ENCODE measurements at regions not wholly inside any gene's neighbourhood (a gene's known extent, or its start where the extent isn't known, plus 50 kb on each side); places are given as distances from the start of the nearest gene placed in this dataset.

DNA sequence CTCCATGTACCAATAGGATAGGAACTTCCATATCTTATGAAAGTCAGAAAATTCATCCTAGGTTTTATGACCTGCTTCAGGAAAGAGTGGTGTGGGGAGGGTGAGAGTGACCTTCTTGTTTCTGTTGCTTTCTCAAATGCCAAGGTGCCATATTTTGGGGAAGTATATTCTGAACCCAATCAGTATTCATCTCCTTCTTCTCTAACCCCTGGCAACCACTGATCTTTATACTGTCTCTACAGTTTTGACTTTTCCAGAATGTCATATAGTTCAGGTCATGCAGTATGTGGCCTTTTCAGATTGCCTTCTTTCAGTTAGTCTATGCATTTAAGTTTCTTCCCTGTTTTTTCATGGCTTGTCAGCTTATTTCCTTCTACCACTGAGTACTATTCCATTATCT lies 321.4 kb upstream of the SEMA6A start:
- no peaks in the 10 kb centered on the region for H3K4me1 ChIP-seq (ENCODE audit: control insufficient read depth in 1 of 2, insufficient read depth in 2 of 2, low read length in 2 of 2)
- no peak overlapping the region for H3K27ac ChIP-seq (ENCODE audit: low read depth, low read length)
- no peaks in the 10 kb centered on the region for H3K9me3 ChIP-seq (ENCODE audit: control insufficient read depth in 1 of 2, low read length in 2 of 2)
- H3K9ac ChIP-seq (ENCODE audit: low read depth in 1 of 2, low read length in 2 of 2): no peak overlapping the region
- H3K36me3 ChIP-seq (ENCODE audit: control insufficient read depth in 1 of 2, insufficient read depth in 2 of 2, low read length in 2 of 2): no peaks in the 10 kb centered on the region
- peaks cover 0 to 3% of the 10 kb centered on the region in 2 donors for H3K27me3 ChIP-seq (ENCODE audit: control insufficient read depth in 1 of 2, insufficient read depth in 2 of 2, low read length in 2 of 2)
- no peak overlapping the region for H3K4me3 ChIP-seq (ENCODE audit: low read depth in 1 of 2, low read length in 2 of 2)

DNA sequence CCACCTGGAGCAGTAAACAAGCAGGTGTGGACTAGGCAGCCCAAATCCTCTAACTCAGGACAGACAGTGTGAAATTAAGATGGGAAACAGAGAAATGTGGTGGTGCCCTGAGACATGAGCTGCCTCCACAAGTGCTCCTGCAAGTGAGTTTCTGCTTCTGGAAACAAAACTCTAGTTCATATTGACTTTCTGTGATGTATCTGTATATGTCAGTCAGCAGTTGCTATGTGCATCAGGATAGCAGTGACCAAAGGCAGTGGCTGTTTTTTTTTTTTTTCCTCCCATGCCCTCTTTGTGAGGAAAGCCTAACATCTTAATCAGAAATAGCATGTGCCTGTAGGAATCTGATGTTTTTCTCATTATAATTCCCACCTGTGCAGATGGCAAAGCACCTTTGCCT lies 318.4 kb upstream of the SEMA6A start:
- H3K36me3 ChIP-seq (ENCODE audit: control insufficient read depth in 1 of 2, insufficient read depth in 2 of 2, low read length in 2 of 2): no peaks in the 10 kb centered on the region
- H3K4me1 ChIP-seq (ENCODE audit: control insufficient read depth in 1 of 2, insufficient read depth in 2 of 2, low read length in 2 of 2): no peaks in the 10 kb centered on the region
- no peak overlapping the region for H3K9ac ChIP-seq (ENCODE audit: low read depth in 1 of 2, low read length in 2 of 2)
- no peaks in the 10 kb centered on the region for H3K9me3 ChIP-seq (ENCODE audit: control insufficient read depth in 1 of 2, low read length in 2 of 2)
- peaks cover 0 to 3% of the 10 kb centered on the region in 2 donors for H3K27me3 ChIP-seq (ENCODE audit: control insufficient read depth in 1 of 2, insufficient read depth in 2 of 2, low read length in 2 of 2)
- no peak overlapping the region for H3K27ac ChIP-seq (ENCODE audit: low read depth, low read length)
- no peak overlapping the region for H3K4me3 ChIP-seq (ENCODE audit: low read depth in 1 of 2, low read length in 2 of 2)

DNA sequence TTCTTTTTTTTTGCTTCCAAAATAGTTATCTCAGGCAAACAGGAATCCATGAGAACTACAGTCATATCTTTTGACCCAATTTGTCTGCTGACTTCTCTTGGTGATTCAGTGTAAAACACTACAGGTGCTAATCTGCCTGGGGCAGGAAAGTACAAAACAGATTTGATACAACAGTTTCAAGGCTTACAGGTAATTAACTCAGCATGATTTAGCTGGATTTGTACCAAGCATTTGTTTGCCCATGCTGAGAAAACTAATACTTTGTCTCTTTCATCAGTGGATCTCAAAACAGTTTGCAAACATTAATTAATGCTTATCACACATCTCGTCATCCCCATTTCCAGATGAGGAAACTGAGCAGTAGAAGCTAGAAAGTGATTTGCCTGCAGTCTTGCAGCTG lies 312.5 kb upstream of the SEMA6A start:
- Histone ChIP-seq H3K4me1 (ENCODE audit: control insufficient read depth in 1 of 2, insufficient read depth in 2 of 2, low read length in 2 of 2) (no peaks in the 10 kb centered on the region), H3K27me3 (ENCODE audit: control insufficient read depth in 1 of 2, insufficient read depth in 2 of 2, low read length in 2 of 2) (no peaks in the 10 kb centered on the region), H3K9ac (ENCODE audit: low read depth in 1 of 2, low read length in 2 of 2) (no peak overlapping the region), H3K36me3 (ENCODE audit: control insufficient read depth in 1 of 2, insufficient read depth in 2 of 2, low read length in 2 of 2) (no peaks in the 10 kb centered on the region), H3K9me3 (ENCODE audit: control insufficient read depth in 1 of 2, low read length in 2 of 2) (no peaks in the 10 kb centered on the region), H3K27ac (ENCODE audit: low read depth, low read length) (no peak overlapping the region), H3K4me3 (ENCODE audit: low read depth in 1 of 2, low read length in 2 of 2) (no peak overlapping the region)

DNA sequence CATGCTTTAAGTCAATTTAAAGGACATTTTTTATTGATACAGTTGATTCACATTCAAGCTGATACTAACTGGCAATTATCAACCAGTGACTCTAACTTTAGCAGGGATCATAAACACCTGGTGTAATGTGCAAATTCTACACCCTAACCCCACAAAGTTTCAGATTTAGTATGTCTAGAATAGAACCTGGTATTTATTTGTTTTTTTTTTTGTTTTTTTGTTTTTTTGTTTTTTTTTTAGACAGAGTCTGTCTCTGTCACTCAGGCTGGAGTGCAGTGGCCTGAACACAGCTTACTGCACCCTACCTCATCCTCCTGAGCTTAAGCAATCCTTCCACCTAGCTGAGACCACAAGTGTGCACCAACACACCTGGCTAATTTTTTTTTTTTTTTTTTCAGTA lies 311.2 kb upstream of the SEMA6A start:
- Histone ChIP-seq H3K27ac (ENCODE audit: low read depth, low read length) (no peak overlapping the region), H3K4me3 (ENCODE audit: low read depth in 1 of 2, low read length in 2 of 2) (no peak overlapping the region), H3K9me3 (ENCODE audit: control insufficient read depth in 1 of 2, low read length in 2 of 2) (no peaks in the 10 kb centered on the region), H3K27me3 (ENCODE audit: control insufficient read depth in 1 of 2, insufficient read depth in 2 of 2, low read length in 2 of 2) (no peaks in the 10 kb centered on the region), H3K36me3 (ENCODE audit: control insufficient read depth in 1 of 2, insufficient read depth in 2 of 2, low read length in 2 of 2) (no peaks in the 10 kb centered on the region), H3K4me1 (ENCODE audit: control insufficient read depth in 1 of 2, insufficient read depth in 2 of 2, low read length in 2 of 2) (no peaks in the 10 kb centered on the region), H3K9ac (ENCODE audit: low read depth in 1 of 2, low read length in 2 of 2) (no peak overlapping the region)

DNA sequence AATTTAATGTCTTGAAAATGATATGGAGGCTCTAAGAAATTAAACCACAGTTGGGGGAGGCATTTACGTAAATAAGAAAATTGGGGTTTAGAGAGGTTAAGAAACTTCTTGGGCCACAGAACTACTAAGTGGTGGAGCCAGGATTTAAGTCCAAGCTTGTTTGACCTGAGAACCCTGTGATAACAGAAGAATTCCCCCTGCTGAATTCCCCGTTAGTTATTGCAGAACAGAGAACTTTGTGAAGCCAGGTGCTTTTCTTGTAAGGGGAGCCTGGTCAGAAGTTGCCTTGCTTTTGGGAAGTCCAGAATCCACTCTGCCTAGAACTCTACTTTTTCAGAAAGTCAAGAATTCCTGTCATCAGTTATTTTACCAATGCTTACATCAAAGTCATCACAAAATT lies 309.3 kb upstream of the SEMA6A start:
- Histone ChIP-seq H3K27ac (ENCODE audit: low read depth, low read length) (no peak overlapping the region), H3K36me3 (ENCODE audit: control insufficient read depth in 1 of 2, insufficient read depth in 2 of 2, low read length in 2 of 2) (no peaks in the 10 kb centered on the region), H3K9ac (ENCODE audit: low read depth in 1 of 2, low read length in 2 of 2) (no peak overlapping the region), H3K4me3 (ENCODE audit: low read depth in 1 of 2, low read length in 2 of 2) (no peak overlapping the region), H3K9me3 (ENCODE audit: control insufficient read depth in 1 of 2, low read length in 2 of 2) (no peaks in the 10 kb centered on the region), H3K27me3 (ENCODE audit: control insufficient read depth in 1 of 2, insufficient read depth in 2 of 2, low read length in 2 of 2) (no peaks in the 10 kb centered on the region), H3K4me1 (ENCODE audit: control insufficient read depth in 1 of 2, insufficient read depth in 2 of 2, low read length in 2 of 2) (no peaks in the 10 kb centered on the region)

DNA sequence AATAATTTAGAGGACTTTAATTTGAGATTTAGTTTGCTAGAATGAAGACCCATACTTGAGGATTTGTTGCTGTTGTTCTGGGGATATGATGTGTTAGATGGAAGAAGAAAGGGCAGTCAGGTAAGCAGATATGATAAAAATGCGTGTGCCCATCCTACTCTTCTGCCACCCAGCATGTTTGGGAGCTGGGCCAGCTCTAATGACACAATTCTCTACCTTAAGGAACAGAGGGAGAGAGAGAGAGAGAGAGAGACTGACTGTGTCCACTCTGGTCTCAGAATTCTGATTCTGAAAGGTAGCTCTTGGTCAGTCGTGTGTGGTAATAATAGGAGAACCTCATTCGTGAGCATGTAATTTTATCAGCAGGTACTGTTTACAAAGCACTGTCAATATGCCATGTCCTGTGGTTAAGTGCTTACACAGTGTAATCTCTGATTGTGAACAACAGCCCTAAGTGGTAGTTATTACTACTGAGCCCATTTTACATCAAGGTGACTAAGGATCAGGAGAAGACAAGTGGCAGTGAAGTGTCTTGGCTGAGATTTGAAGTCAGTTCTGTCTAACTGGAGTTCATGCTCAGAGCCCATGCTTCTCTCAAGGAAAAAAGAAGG lies 307.4 kb upstream of the SEMA6A start:
- Histone ChIP-seq H3K27ac (ENCODE audit: low read depth, low read length) (no peak overlapping the region), H3K36me3 (ENCODE audit: control insufficient read depth in 1 of 2, insufficient read depth in 2 of 2, low read length in 2 of 2) (no peaks in the 10 kb centered on the region), H3K27me3 (ENCODE audit: control insufficient read depth in 1 of 2, insufficient read depth in 2 of 2, low read length in 2 of 2) (no peaks in the 10 kb centered on the region), H3K9me3 (ENCODE audit: control insufficient read depth in 1 of 2, low read length in 2 of 2) (no peaks in the 10 kb centered on the region), H3K4me3 (ENCODE audit: low read depth in 1 of 2, low read length in 2 of 2) (no peak overlapping the region), H3K9ac (ENCODE audit: low read depth in 1 of 2, low read length in 2 of 2) (no peak overlapping the region), H3K4me1 (ENCODE audit: control insufficient read depth in 1 of 2, insufficient read depth in 2 of 2, low read length in 2 of 2) (no peaks in the 10 kb centered on the region)

DNA sequence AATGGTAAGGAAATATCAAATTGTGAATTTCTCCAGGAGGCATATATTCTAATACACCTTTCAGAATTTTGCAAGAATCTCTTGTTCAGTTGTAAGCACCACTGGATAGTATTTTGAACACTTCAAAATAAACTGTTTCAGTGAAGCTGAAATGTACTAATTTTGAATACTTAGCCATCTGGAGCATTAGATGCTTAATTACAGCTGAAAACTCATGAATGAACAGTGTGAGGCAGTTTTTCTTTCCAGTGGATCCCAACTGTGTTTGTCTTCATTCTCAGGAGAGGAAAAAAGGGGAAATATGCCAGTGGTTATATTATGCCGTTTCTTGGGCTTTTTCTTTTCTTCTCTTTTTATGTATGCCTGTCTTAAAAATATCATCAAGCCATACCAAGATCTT lies 306.0 kb upstream of the SEMA6A start:
- Histone ChIP-seq H3K27me3 (ENCODE audit: control insufficient read depth in 1 of 2, insufficient read depth in 2 of 2, low read length in 2 of 2) (no peaks in the 10 kb centered on the region), H3K4me1 (ENCODE audit: control insufficient read depth in 1 of 2, insufficient read depth in 2 of 2, low read length in 2 of 2) (no peaks in the 10 kb centered on the region), H3K4me3 (ENCODE audit: low read depth in 1 of 2, low read length in 2 of 2) (no peak overlapping the region), H3K27ac (ENCODE audit: low read depth, low read length) (no peak overlapping the region), H3K9me3 (ENCODE audit: control insufficient read depth in 1 of 2, low read length in 2 of 2) (no peaks in the 10 kb centered on the region), H3K9ac (ENCODE audit: low read depth in 1 of 2, low read length in 2 of 2) (no peak overlapping the region), H3K36me3 (ENCODE audit: control insufficient read depth in 1 of 2, insufficient read depth in 2 of 2, low read length in 2 of 2) (no peaks in the 10 kb centered on the region)

DNA sequence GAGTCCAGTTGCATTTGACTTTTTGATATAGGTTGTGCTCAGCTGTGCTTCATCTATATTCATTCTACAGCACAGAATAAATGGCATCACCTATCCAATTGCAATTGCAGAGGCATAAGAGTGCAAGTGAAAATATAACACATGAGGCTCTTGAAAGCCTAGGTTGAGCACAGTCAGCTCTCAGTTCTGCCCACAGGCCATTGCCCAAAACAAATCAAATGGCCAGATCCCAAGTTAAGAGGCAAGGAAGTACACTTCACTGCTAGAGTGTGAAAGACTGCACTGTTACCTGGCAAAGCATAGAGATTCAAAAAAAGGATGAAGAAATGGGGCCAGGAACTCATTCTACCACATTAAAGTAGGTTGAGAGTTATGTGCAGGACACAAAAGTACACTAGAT lies 305.5 kb upstream of the SEMA6A start:
- Histone ChIP-seq H3K9me3 (ENCODE audit: control insufficient read depth in 1 of 2, low read length in 2 of 2) (no peaks in the 10 kb centered on the region), H3K27me3 (ENCODE audit: control insufficient read depth in 1 of 2, insufficient read depth in 2 of 2, low read length in 2 of 2) (no peaks in the 10 kb centered on the region), H3K4me1 (ENCODE audit: control insufficient read depth in 1 of 2, insufficient read depth in 2 of 2, low read length in 2 of 2) (no peaks in the 10 kb centered on the region), H3K27ac (ENCODE audit: low read depth, low read length) (no peak overlapping the region), H3K9ac (ENCODE audit: low read depth in 1 of 2, low read length in 2 of 2) (no peak overlapping the region), H3K36me3 (ENCODE audit: control insufficient read depth in 1 of 2, insufficient read depth in 2 of 2, low read length in 2 of 2) (no peaks in the 10 kb centered on the region), H3K4me3 (ENCODE audit: low read depth in 1 of 2, low read length in 2 of 2) (no peak overlapping the region)

DNA sequence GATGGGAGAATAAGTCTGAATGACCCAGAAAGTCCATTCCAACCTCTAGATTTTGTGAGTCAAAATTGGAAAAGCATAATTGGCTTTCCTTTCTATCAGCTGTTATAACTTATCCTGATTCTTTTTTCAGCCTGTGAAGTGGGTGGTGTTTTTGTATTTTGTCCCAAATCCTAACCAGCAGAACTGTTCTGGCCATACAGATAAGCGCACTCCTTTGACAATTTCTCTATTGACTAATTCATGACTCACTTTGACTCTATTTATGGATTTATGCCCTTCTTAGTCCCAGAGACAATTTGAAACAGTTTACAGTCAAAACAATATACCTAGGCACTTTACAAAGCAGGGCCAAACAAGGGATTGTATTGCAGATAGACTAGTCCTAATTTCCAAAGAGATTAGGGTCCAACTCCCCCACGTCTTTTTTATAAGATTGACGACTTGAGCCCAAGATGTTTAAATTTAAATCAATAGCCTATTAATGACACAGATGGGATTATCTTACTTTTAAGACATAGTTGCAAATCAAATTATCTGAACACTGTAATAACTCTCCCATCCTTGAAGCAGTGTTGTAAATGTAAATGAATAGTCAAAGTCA lies 301.7 kb upstream of the SEMA6A start:
- H3K4me3 ChIP-seq (ENCODE audit: low read depth in 1 of 2, low read length in 2 of 2): no peak overlapping the region
- no peaks in the 10 kb centered on the region for H3K36me3 ChIP-seq (ENCODE audit: control insufficient read depth in 1 of 2, insufficient read depth in 2 of 2, low read length in 2 of 2)
- H3K27me3 ChIP-seq (ENCODE audit: control insufficient read depth in 1 of 2, insufficient read depth in 2 of 2, low read length in 2 of 2): no peaks in the 10 kb centered on the region
- H3K4me1 ChIP-seq (ENCODE audit: control insufficient read depth in 1 of 2, insufficient read depth in 2 of 2, low read length in 2 of 2): no peaks in the 10 kb centered on the region
- no peaks in the 10 kb centered on the region for H3K9me3 ChIP-seq (ENCODE audit: control insufficient read depth in 1 of 2, low read length in 2 of 2)
- no peak overlapping the region for H3K27ac ChIP-seq (ENCODE audit: low read depth, low read length)
- no peak overlapping the region for H3K9ac ChIP-seq (ENCODE audit: low read depth in 1 of 2, low read length in 2 of 2)

DNA sequence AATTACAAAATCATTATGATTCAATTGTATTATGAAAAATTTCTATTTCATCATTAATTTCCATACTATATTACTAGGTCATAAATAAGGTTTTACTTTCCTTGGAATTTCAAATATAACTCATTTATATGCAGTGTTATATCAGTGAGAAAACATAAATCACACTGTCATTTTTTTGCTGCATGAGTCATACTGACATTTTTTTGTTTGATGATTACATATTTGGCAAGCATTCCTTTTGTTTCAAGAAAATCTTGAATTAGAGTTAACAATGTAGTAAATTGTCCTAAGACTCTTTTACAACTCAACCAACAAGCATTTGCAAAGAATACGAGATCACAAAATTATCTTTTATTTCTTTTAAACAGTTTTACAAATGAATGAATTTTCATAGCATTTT lies 298.4 kb upstream of the SEMA6A start:
- Histone ChIP-seq H3K4me3 (ENCODE audit: low read depth in 1 of 2, low read length in 2 of 2) (no peak overlapping the region), H3K27me3 (ENCODE audit: control insufficient read depth in 1 of 2, insufficient read depth in 2 of 2, low read length in 2 of 2) (no peaks in the 10 kb centered on the region), H3K9me3 (ENCODE audit: control insufficient read depth in 1 of 2, low read length in 2 of 2) (peaks cover 0 to 4% of the 10 kb centered on the region in 2 donors), H3K36me3 (ENCODE audit: control insufficient read depth in 1 of 2, insufficient read depth in 2 of 2, low read length in 2 of 2) (no peaks in the 10 kb centered on the region), H3K27ac (ENCODE audit: low read depth, low read length) (no peak overlapping the region), H3K4me1 (ENCODE audit: control insufficient read depth in 1 of 2, insufficient read depth in 2 of 2, low read length in 2 of 2) (no peaks in the 10 kb centered on the region), H3K9ac (ENCODE audit: low read depth in 1 of 2, low read length in 2 of 2) (no peak overlapping the region)
